Endodermal cell (in vitro differentiated cells): ENCODE measurements at regions not wholly inside any gene's neighbourhood (a gene's known extent, or its start where the extent isn't known, plus 50 kb on each side); places are given as distances from the start of the nearest gene placed in this dataset.

Experiments used
- DNase-seq: peaks from one replicate; pipeline ENCODE4 v3.0.0-alpha.2; 2017
- H3K27ac ChIP-seq: 2 replicates; pipeline ENCODE4 v1.5.1; 2013; ENCODE audit warnings: mild to moderate bottlenecking, low read depth, low read length, moderate library complexity
- H3K27me3 ChIP-seq: 2 replicates; pipeline ENCODE4 v1.6.1; 2013; ENCODE audit warnings: mild to moderate bottlenecking, low read length, moderate library complexity; ENCODE audit not compliant: insufficient read depth, control insufficient read depth, poor library complexity, severe bottlenecking
- H3K36me3 ChIP-seq: 2 replicates; pipeline ENCODE4 v1.7.0; 2013; ENCODE audit warnings: mild to moderate bottlenecking, low read length, moderate library complexity; ENCODE audit not compliant: control insufficient read depth, insufficient read depth
- H3K4me1 ChIP-seq: one replicate; pipeline ENCODE4 v1.7.0; 2013; ENCODE audit warnings: low read length; ENCODE audit not compliant: control insufficient read depth, insufficient read depth
- H3K4me3 ChIP-seq: 2 replicates; pipeline ENCODE4 v1.5.1; 2013; ENCODE audit warnings: mild to moderate bottlenecking, low read length, moderate library complexity
- H3K9ac ChIP-seq: 2 replicates; pipeline ENCODE4 v1.6.1; 2013; ENCODE audit warnings: mild to moderate bottlenecking, low read length, moderate library complexity; ENCODE audit not compliant: poor library complexity, severe bottlenecking; ENCODE audit errors: extremely low read depth
- H3K9me3 ChIP-seq: 2 replicates; pipeline ENCODE4 v1.6.1; 2013; ENCODE audit warnings: mild to moderate bottlenecking, low read length, moderate library complexity; ENCODE audit not compliant: control insufficient read depth
- H3K27ac Mint-ChIP-seq: 2 replicates; pipeline ENCODE4 v1.8.0; 2020; ENCODE audit warnings: mixed read lengths
- H3K27me3 Mint-ChIP-seq: 2 replicates; pipeline ENCODE4 v1.8.0; 2021; ENCODE audit warnings: mild to moderate bottlenecking, mixed read lengths; ENCODE audit not compliant: insufficient read depth
- H3K36me3 Mint-ChIP-seq: 2 replicates; pipeline ENCODE4 v1.8.0; 2020; ENCODE audit warnings: low read depth, mixed read lengths
- H3K4me1 Mint-ChIP-seq: 2 replicates; pipeline ENCODE4 v1.8.0; 2020; ENCODE audit warnings: mixed read lengths
- H3K4me3 Mint-ChIP-seq: 2 replicates; pipeline ENCODE4 v1.8.0; 2020; ENCODE audit warnings: mild to moderate bottlenecking, moderate library complexity, mixed read lengths
- H3K9me3 Mint-ChIP-seq: 2 replicates; pipeline ENCODE4 v1.8.0; 2020; ENCODE audit warnings: mild to moderate bottlenecking, mixed read lengths
- CTCF ChIP-seq: fragments of 200-600 bp; sonication (generic); conservative IDR thresholded peaks from 2 replicates; pipeline ENCODE4 v1.5.0; 2021; ENCODE audit warnings: antibody characterized with exemption, mild to moderate bottlenecking
- WGBS, 2 experiments: methylation state at CpG; one replicate each; pipeline versions ENCODE4 v1.1.5 to v1.1.7; 2013; ENCODE audit warnings: missing lambda C conversion rate in 2 of 2, mixed read lengths in 1 of 2; ENCODE audit not compliant: insufficient coverage in 1 of 2, insufficient read length in 1 of 2; 5-methylcytosine and 5-hydroxymethylcytosine counted together

- Histone ChIP-seq H3K27me3 (no peaks in the 10 kb centered on the region), H3K36me3 (no peaks in the 10 kb centered on the region), H3K27ac (no peak overlapping the region), H3K9ac (no peak overlapping the region), H3K4me1 (peaks cover 34% of the 10 kb centered on the region), H3K9me3 (no peaks in the 10 kb centered on the region), H3K4me3 (no peak overlapping the region)
- Mint-ChIP-seq H3K4me1 (peaks cover 73% of the 10 kb centered on the region), H3K27ac (no peak overlapping the region), H3K9me3 (no peaks in the 10 kb centered on the region), H3K36me3 (no peaks in the 10 kb centered on the region), H3K4me3 (no peak overlapping the region), H3K27me3 (no peaks in the 10 kb centered on the region)
- DNase-seq: peak; percentile 47
- WGBS, 2 experiments: 89 to 90% methylated on average over 8 to 10 of the region's 10 CpGs
- TF ChIP-seq CTCF: no peak
Observed at GRCh38 chr1:234973426-234974250, 155.0 kb downstream of the TOMM20 start.

GRCh38 chr1:234972411-234973191 lies 156.0 kb downstream of the TOMM20 start:
- Histone ChIP-seq H3K4me1 (peaks cover 30% of the 10 kb centered on the region), H3K27me3 (no peaks in the 10 kb centered on the region)
- no peak overlapping the region for H3K4me3 Mint-ChIP-seq

More at GRCh38 chr1:234972411-234973191, 156.0 kb downstream of the TOMM20 start:
- Mint-ChIP-seq H3K9me3 (no peaks in the 10 kb centered on the region), H3K27me3 (peaks cover 2% of the 10 kb centered on the region), H3K27ac (no peak overlapping the region), H3K36me3 (no peaks in the 10 kb centered on the region), H3K4me1 (peaks cover 67% of the 10 kb centered on the region)
- no peak overlapping the region for H3K27ac ChIP-seq
- no peaks in the 10 kb centered on the region for H3K36me3 ChIP-seq
- no peak overlapping the region for H3K4me3 ChIP-seq
- no peak for TF ChIP-seq CTCF
- peak; percentile 67 for DNase-seq
- H3K9ac ChIP-seq: no peak overlapping the region
- WGBS, 2 experiments: 76 to 80% methylated on average over 14 to 19 of the region's 19 CpGs
- no peaks in the 10 kb centered on the region for H3K9me3 ChIP-seq
